Activated T-cell treated with anti-CD3 and anti-CD28 coated beads, Interleukin-2, amount 50 U/mL, for 72 hours (primary cell): ENCODE measurements at regions not wholly inside any gene's neighbourhood (a gene's known extent, or its start where the extent isn't known, plus 50 kb on each side); places are given as distances from the start of the nearest gene placed in this dataset.
"Not testable (repeated sequence)": the region's sequence is repeated elsewhere in the genome, so short reads cannot be mapped to it uniquely, and the experiment has no call there.

ENCODE experiments used
- ATAC-seq, 2 donors: fragments of 150-1000 bp; cut with Tn5 transposase; replicated peaks in 1 of 2; 2 replicates each; pipeline ENCODE4 v1.10.0; 2021; ENCODE audit warnings: moderate library complexity in 2 of 2, mild to moderate bottlenecking in 1 of 2
- DNase-seq, 2 donors: peaks; one replicate each; pipeline ENCODE4 v3.0.0; 2021 to 2022; ENCODE audit warnings: mixed read lengths in 1 of 2
- H3K27ac Mint-ChIP-seq: one replicate; pipeline ENCODE4 v1.8.0; 2022; ENCODE audit warnings: mild to moderate bottlenecking, moderate library complexity, mixed read lengths
- H3K27me3 Mint-ChIP-seq: one replicate; pipeline ENCODE4 v1.8.0; 2022; ENCODE audit warnings: low read depth, mixed read lengths
- H3K36me3 Mint-ChIP-seq, 2 donors: one replicate each; pipeline ENCODE4 v1.8.0; 2022; ENCODE audit warnings: mixed read lengths in 2 of 2, mild to moderate bottlenecking in 1 of 2; ENCODE audit not compliant: insufficient read depth in 2 of 2
- H3K4me1 Mint-ChIP-seq: one replicate; pipeline ENCODE4 v1.8.0; 2022; ENCODE audit warnings: low read depth, mixed read lengths
- H3K4me3 Mint-ChIP-seq, 2 donors: one replicate each; pipeline ENCODE4 v1.8.0; 2022; ENCODE audit warnings: mild to moderate bottlenecking in 2 of 2, mixed read lengths in 2 of 2, moderate library complexity in 2 of 2
- H3K9me3 Mint-ChIP-seq, 2 donors: one replicate each; pipeline ENCODE4 v1.8.0; 2022; ENCODE audit warnings: mixed read lengths in 2 of 2

GRCh38 chr20:48019496-48019895, 234.2 kb upstream of the SULF2 start:
- peaks cover 27% of the 10 kb centered on the region for H3K27me3 Mint-ChIP-seq
- DNase-seq: no peak
- H3K4me3 Mint-ChIP-seq: no peak overlapping the region
- no peaks in the 10 kb centered on the region for H3K4me1 Mint-ChIP-seq
- no peak for ATAC-seq
- H3K9me3 Mint-ChIP-seq: peaks cover 2 to 3% of the 10 kb centered on the region in 2 donors
- H3K27ac Mint-ChIP-seq: no peak overlapping the region
- H3K36me3 Mint-ChIP-seq: no peaks in the 10 kb centered on the region

GRCh38 chr20:48018851-48019250, 233.6 kb upstream of the SULF2 start:
- DNase-seq, H3K4me1 Mint-ChIP-seq, H3K4me3 Mint-ChIP-seq, H3K27ac Mint-ChIP-seq, H3K36me3 Mint-ChIP-seq, ATAC-seq, H3K9me3 Mint-ChIP-seq: not testable (repeated sequence)
- peaks cover 22% of the 10 kb centered on the region for H3K27me3 Mint-ChIP-seq

- H3K27me3 Mint-ChIP-seq: peaks cover 15% of the 10 kb centered on the region
- H3K36me3 Mint-ChIP-seq: no peaks in the 10 kb centered on the region
- no peak for ATAC-seq
- H3K4me1 Mint-ChIP-seq: no peaks in the 10 kb centered on the region
- no peak overlapping the region for H3K4me3 Mint-ChIP-seq
- peaks cover 5% of the 10 kb centered on the region in 2 donors for H3K9me3 Mint-ChIP-seq
- no peak for DNase-seq
- no peak overlapping the region for H3K27ac Mint-ChIP-seq
Observed at GRCh38 chr20:48017992-48018391, 232.7 kb upstream of the SULF2 start.

GRCh38 chr20:48017509-48017908, 232.2 kb upstream of the SULF2 start:
- peaks cover 15% of the 10 kb centered on the region for H3K27me3 Mint-ChIP-seq
- no peak overlapping the region for H3K4me3 Mint-ChIP-seq
- ATAC-seq (no peak), DNase-seq (no peak)
- H3K36me3 Mint-ChIP-seq: no peaks in the 10 kb centered on the region
- H3K4me1 Mint-ChIP-seq: no peaks in the 10 kb centered on the region
- peaks cover 6 to 7% of the 10 kb centered on the region in 2 donors for H3K9me3 Mint-ChIP-seq
- no peak overlapping the region for H3K27ac Mint-ChIP-seq

GRCh38 chr20:48015943-48016723, 230.9 kb upstream of the SULF2 start:
- H3K9me3 Mint-ChIP-seq: peaks cover 7 to 9% of the 10 kb centered on the region in 2 donors
- no peak overlapping the region for H3K4me3 Mint-ChIP-seq
- DNase-seq (no peak), ATAC-seq (no peak)
- H3K4me1 Mint-ChIP-seq: no peaks in the 10 kb centered on the region
- peaks cover 10% of the 10 kb centered on the region for H3K27me3 Mint-ChIP-seq
- H3K36me3 Mint-ChIP-seq: no peaks in the 10 kb centered on the region
- H3K27ac Mint-ChIP-seq: no peak overlapping the region

GRCh38 chr20:48015141-48015910, 230.0 kb upstream of the SULF2 start:
- no peaks in the 10 kb centered on the region for H3K36me3 Mint-ChIP-seq
- no peak overlapping the region for H3K27ac Mint-ChIP-seq
- DNase-seq: no peak
- peaks cover 7 to 9% of the 10 kb centered on the region in 2 donors for H3K9me3 Mint-ChIP-seq
- no peaks in the 10 kb centered on the region for H3K4me1 Mint-ChIP-seq
- no peak for ATAC-seq
- peaks cover 10% of the 10 kb centered on the region for H3K27me3 Mint-ChIP-seq
- H3K4me3 Mint-ChIP-seq: no peak overlapping the region

GRCh38 chr20:48012401-48012974, 227.2 kb upstream of the SULF2 start:
- Mint-ChIP-seq H3K27me3 (peaks cover 10% of the 10 kb centered on the region), H3K4me3 (no peak overlapping the region), H3K27ac (no peak overlapping the region), H3K36me3 (no peaks in the 10 kb centered on the region), H3K4me1 (no peaks in the 10 kb centered on the region), H3K9me3 (peaks cover 7 to 13% of the 10 kb centered on the region in 2 donors)
- no peak for ATAC-seq
- no peak for DNase-seq

GRCh38 chr20:48011025-48011424, 225.7 kb upstream of the SULF2 start:
- Mint-ChIP-seq H3K36me3 (no peaks in the 10 kb centered on the region), H3K9me3 (peaks cover 4 to 12% of the 10 kb centered on the region in 2 donors), H3K27me3 (peaks cover 12% of the 10 kb centered on the region), H3K4me1 (no peaks in the 10 kb centered on the region), H3K4me3 (no peak overlapping the region), H3K27ac (no peak overlapping the region)
- DNase-seq: no peak
- no peak for ATAC-seq

- no peak overlapping the region for H3K4me3 Mint-ChIP-seq
- H3K9me3 Mint-ChIP-seq: peaks cover 4 to 12% of the 10 kb centered on the region in 2 donors
- DNase-seq: no peak
- H3K36me3 Mint-ChIP-seq: no peaks in the 10 kb centered on the region
- ATAC-seq: no peak
- no peak overlapping the region for H3K27ac Mint-ChIP-seq
- no peaks in the 10 kb centered on the region for H3K4me1 Mint-ChIP-seq
- H3K27me3 Mint-ChIP-seq: peaks cover 12% of the 10 kb centered on the region
Observed at GRCh38 chr20:48010623-48011022, 225.3 kb upstream of the SULF2 start.

GRCh38 chr20:48008850-48009515, 223.7 kb upstream of the SULF2 start:
- DNase-seq (no peak), ATAC-seq (no peak)
- Mint-ChIP-seq H3K4me3 (no peak overlapping the region), H3K9me3 (peaks cover 4 to 12% of the 10 kb centered on the region in 2 donors), H3K4me1 (no peaks in the 10 kb centered on the region), H3K36me3 (no peaks in the 10 kb centered on the region), H3K27me3 (peaks cover 28% of the 10 kb centered on the region), H3K27ac (no peak overlapping the region)

GRCh38 chr20:48007351-48007750, 222.1 kb upstream of the SULF2 start:
- Mint-ChIP-seq H3K4me3 (no peak overlapping the region), H3K4me1 (no peaks in the 10 kb centered on the region), H3K9me3 (peaks cover 1 to 8% of the 10 kb centered on the region in 2 donors), H3K27ac (no peak overlapping the region), H3K27me3 (peaks cover 32% of the 10 kb centered on the region), H3K36me3 (peaks cover 0 to 2% of the 10 kb centered on the region in 2 donors)
- DNase-seq (no peak), ATAC-seq (no peak)

GRCh38 chr20:48006036-48006833, 221.0 kb upstream of the SULF2 start:
- Mint-ChIP-seq H3K27ac (no peak overlapping the region), H3K36me3 (peaks cover 0 to 3% of the 10 kb centered on the region in 2 donors), H3K4me1 (no peaks in the 10 kb centered on the region), H3K9me3 (peaks cover 3 to 5% of the 10 kb centered on the region in 2 donors), H3K4me3 (no peak overlapping the region), H3K27me3 (peaks cover 32% of the 10 kb centered on the region)
- DNase-seq (no peak), ATAC-seq (no peak)
